B cell (primary cell): ENCODE measurements at regions not wholly inside any gene's neighbourhood (a gene's known extent, or its start where the extent isn't known, plus 50 kb on each side); places are given as distances from the start of the nearest gene placed in this dataset.

Experiments used
- ATAC-seq: fragments of 200-7000 bp; cut with Tn5 transposase; one replicate; pipeline ENCODE4 v1.10.0; 2021; ENCODE audit warnings: low read depth, mild to moderate bottlenecking, moderate number of reproducible peaks, moderate library complexity
- CTCF ChIA-PET: fragments of 350-600 bp; sonication (Branson Sonifier 250); formaldehyde crosslinking; loops from one replicate; lab custom pipeline; 2021; ENCODE audit warnings: antibody characterized with exemption, inconsistent platforms; lab: Charles Lee
- POLR2A ChIA-PET: fragments of 350-600 bp; sonication (Branson Sonifier 250); formaldehyde crosslinking; loops from one replicate; lab custom pipeline; 2021; ENCODE audit warnings: antibody characterized with exemption; lab: Charles Lee
- DNase-seq: peaks from one replicate; pipeline ENCODE4 v3.0.0; 2013
- H2AFZ ChIP-seq: 2 replicates; pipeline ENCODE4 v1.6.1; 2012; ENCODE audit warnings: mild to moderate bottlenecking, low read depth, low read length; ENCODE audit not compliant: insufficient read depth, poor library complexity, severe bottlenecking
- H3K27ac ChIP-seq, 2 donors: 1 replicate in 1 of 2; 2 replicates in 1 of 2; pipeline ENCODE4 v1.5.1; 2012 to 2013; ENCODE audit warnings: low read length in 2 of 2, mild to moderate bottlenecking in 2 of 2, moderate library complexity in 1 of 2
- H3K27me3 ChIP-seq, 4 experiments: fragments of 200-600 bp in 1 of 4; sonication (generic) in 1 of 4; replicated peaks in 1 of 4; 1 replicate in 2 of 4; 2 replicates in 2 of 4; pipeline versions ENCODE4 v1.6.1 to v1.7.0; 2013 to 2016; ENCODE audit warnings: low read length in 3 of 4, mild to moderate bottlenecking in 2 of 4, mixed read lengths in 1 of 4, moderate library complexity in 1 of 4; ENCODE audit not compliant: insufficient read depth in 4 of 4, control insufficient read depth in 3 of 4; ENCODE audit errors: control extremely low read depth in 1 of 4
- H3K36me3 ChIP-seq, 2 experiments: replicated peaks in 1 of 2; 1 replicate in 1 of 2; 2 replicates in 1 of 2; pipeline versions ENCODE4 v1.6.1 to v1.7.1; 2013; ENCODE audit warnings: low read length in 1 of 2; ENCODE audit not compliant: insufficient read depth in 2 of 2, control insufficient read depth in 1 of 2; ENCODE audit errors: control extremely low read depth in 1 of 2, extremely low read depth in 1 of 2
- H3K4me1 ChIP-seq, 2 donors: fragments of 200-600 bp in 1 of 2; sonication (generic) in 1 of 2; 1 replicate in 1 of 2; 2 replicates in 1 of 2; pipeline versions ENCODE4 v1.5.1 to v1.6.1; 2013 to 2017; ENCODE audit warnings: low read length in 2 of 2; ENCODE audit not compliant: control insufficient read depth in 2 of 2, insufficient read depth in 2 of 2
- H3K4me2 ChIP-seq: replicated peaks from 2 replicates; pipeline ENCODE3; 2012; ENCODE audit warnings: mild to moderate bottlenecking, low read depth, low read length; ENCODE audit not compliant: poor library complexity, severe bottlenecking
- H3K4me3 ChIP-seq, 5 experiments: fragments of 200-600 bp in 1 of 5; sonication (generic) in 1 of 5; 1 replicate in 3 of 5; 2 replicates in 2 of 5; pipeline versions ENCODE4 v1.5.1 to v1.7.0; 2011 to 2016; ENCODE audit warnings: low read length in 4 of 5, mild to moderate bottlenecking in 4 of 5, low read depth in 2 of 5, control low read depth in 1 of 5, moderate library complexity in 1 of 5; ENCODE audit not compliant: insufficient read depth in 1 of 5; ENCODE audit errors: control extremely low read depth in 1 of 5, extremely low read depth in 1 of 5
- H3K79me2 ChIP-seq: fragments of 200-600 bp; sonication (generic); one replicate; pipeline ENCODE4 v1.6.0; 2016; ENCODE audit warnings: low read length; ENCODE audit not compliant: control insufficient read depth, insufficient read depth
- H3K9ac ChIP-seq: fragments of 200-600 bp; sonication (generic); 2 replicates; pipeline ENCODE4 v1.6.1; 2017; ENCODE audit warnings: mild to moderate bottlenecking, low read length, moderate library complexity
- H3K9me3 ChIP-seq, 3 donors: one replicate each; pipeline versions ENCODE4 v1.6.1 to v1.7.1; 2013; ENCODE audit warnings: low read length in 2 of 3; ENCODE audit not compliant: control insufficient read depth in 2 of 3, insufficient read depth in 1 of 3; ENCODE audit errors: control extremely low read depth in 1 of 3
- H4K20me1 ChIP-seq: 2 replicates; pipeline ENCODE4 v1.6.0; 2012; ENCODE audit warnings: mild to moderate bottlenecking, low read length; ENCODE audit not compliant: insufficient read depth, control insufficient read depth, poor library complexity, severe bottlenecking
- H3K27ac Mint-ChIP-seq: one replicate; pipeline ENCODE4 v1.8.0; 2021; ENCODE audit warnings: mixed read lengths
- H3K27me3 Mint-ChIP-seq: one replicate; pipeline ENCODE4 v1.8.0; 2021; ENCODE audit warnings: mixed read lengths
- H3K4me1 Mint-ChIP-seq: one replicate; pipeline ENCODE4 v1.8.0; 2021; ENCODE audit warnings: mixed read lengths
- H3K4me3 Mint-ChIP-seq: one replicate; pipeline ENCODE4 v1.8.0; 2021; ENCODE audit warnings: mixed read lengths
- H3K9me3 Mint-ChIP-seq: one replicate; pipeline ENCODE4 v1.8.0; 2022; ENCODE audit warnings: mixed read lengths; ENCODE audit not compliant: insufficient read depth
- CTCF ChIP-seq: fragments of 200-600 bp; IDR thresholded peaks from one replicate; pipeline ENCODE4 v1.8.0; 2022; ENCODE audit warnings: antibody characterized with exemption, mild to moderate bottlenecking
- EZH2 ChIP-seq: IDR thresholded peaks from 2 replicates; pipeline ENCODE4 v1.6.1; 2012; ENCODE audit warnings: borderline replicate concordance, low read depth, mild to moderate bottlenecking, moderate library complexity, low read length; ENCODE audit not compliant: insufficient read depth, poor library complexity, severe bottlenecking
- WGBS: methylation state at CpG from one replicate; pipeline ENCODE4 v1.1.5; 2013; ENCODE audit warnings: missing lambda C conversion rate; ENCODE audit not compliant: insufficient coverage; 5-methylcytosine and 5-hydroxymethylcytosine counted together
- intact Hi-C: fragments of 100-400 bp; cut with micrococcal nuclease; formaldehyde crosslinking; loops from one replicate; pipeline ENCODE4 v1.10.0; 2022

DNA sequence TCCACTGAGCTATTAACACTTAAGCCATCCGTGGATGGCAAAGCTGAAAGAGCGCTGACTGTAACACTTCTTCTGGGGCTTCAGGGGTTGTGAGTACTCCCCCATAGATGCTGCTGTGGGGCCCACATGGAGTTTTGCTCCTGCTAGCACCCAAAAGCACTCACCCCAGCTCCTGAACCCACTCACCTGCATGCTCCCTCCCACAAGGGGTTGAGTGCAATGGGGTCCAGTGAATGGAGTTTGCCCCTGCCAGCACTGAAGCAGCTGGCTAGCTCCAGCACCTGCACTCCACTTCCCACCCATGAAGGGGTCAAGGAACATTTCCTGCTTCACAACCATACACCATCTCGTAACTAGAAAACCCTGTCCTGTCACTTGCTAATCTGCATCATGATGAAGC, 78.9 kb downstream of the IL21 start:
- CTCF ChIA-PET = no interaction called here
- no peak overlapping the region for H3K27ac Mint-ChIP-seq

DNA sequence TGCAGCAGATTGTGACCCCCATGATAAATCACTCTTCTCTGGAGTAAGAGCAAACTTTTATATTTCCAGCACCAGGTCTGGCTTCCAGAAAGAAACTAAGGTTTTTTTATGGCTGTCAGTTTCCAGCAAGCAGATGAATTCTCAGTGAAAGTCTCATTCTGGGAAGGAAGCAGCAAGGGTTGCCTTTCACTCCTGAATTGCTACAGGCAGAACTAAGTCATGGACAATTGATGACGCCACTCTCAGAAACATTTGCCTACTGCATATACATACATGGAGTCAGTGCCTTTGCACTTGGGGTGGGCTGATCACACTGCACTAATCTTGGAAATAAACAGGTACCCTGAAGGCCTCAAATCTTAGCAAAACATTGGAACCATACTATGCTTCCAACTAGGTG, 80.0 kb downstream of the IL21 start:
- CTCF ChIA-PET = no interaction called here
- 100% methylated on average over 1 of the region's 1 CpG for WGBS
- H2AFZ ChIP-seq = no peak overlapping the region

More for the DNA sequence above, 78.9 kb downstream of the IL21 start:
- H3K27ac ChIP-seq = no peak overlapping the region
- H3K4me1 ChIP-seq = no peaks in the 10 kb centered on the region
- no peaks in the 10 kb centered on the region for H3K27me3 ChIP-seq
- no peaks in the 10 kb centered on the region for H3K79me2 ChIP-seq
- 97% methylated on average over 3 of the region's 3 CpGs for WGBS
- H4K20me1 ChIP-seq = no peaks in the 10 kb centered on the region
- no peaks in the 10 kb centered on the region for H3K36me3 ChIP-seq
- intact Hi-C loops = no loop called here
- H3K9ac ChIP-seq = no peak overlapping the region
- H3K4me2 ChIP-seq = no peak overlapping the region
- DNase-seq (no peak), ATAC-seq (no peak)
- no peaks in the 10 kb centered on the region for H3K27me3 Mint-ChIP-seq
- H3K9me3 Mint-ChIP-seq = no peaks in the 10 kb centered on the region
- H3K4me3 Mint-ChIP-seq = no peak overlapping the region
- no peak overlapping the region for H2AFZ ChIP-seq
- no peak overlapping the region for H3K4me3 ChIP-seq
- no peaks in the 10 kb centered on the region for H3K4me1 Mint-ChIP-seq
- POLR2A ChIA-PET = no interaction called here
- TF ChIP-seq CTCF (no peak), EZH2 (no peak)
- H3K9me3 ChIP-seq = no peaks in the 10 kb centered on the region

More for the DNA sequence above, 80.0 kb downstream of the IL21 start:
- ATAC-seq = no peak
- Mint-ChIP-seq H3K9me3 (no peaks in the 10 kb centered on the region), H3K4me3 (no peak overlapping the region), H3K27me3 (no peaks in the 10 kb centered on the region), H3K27ac (no peak overlapping the region), H3K4me1 (no peaks in the 10 kb centered on the region)
- no peak for DNase-seq
- H3K27me3 ChIP-seq = no peaks in the 10 kb centered on the region
- no peak overlapping the region for H3K27ac ChIP-seq
- no peaks in the 10 kb centered on the region for H3K36me3 ChIP-seq
- H3K4me3 ChIP-seq = no peak overlapping the region
- POLR2A ChIA-PET = no interaction called here
- TF ChIP-seq CTCF = no peak
- TF ChIP-seq EZH2 = no peak
- no peaks in the 10 kb centered on the region for H3K4me1 ChIP-seq
- no peaks in the 10 kb centered on the region for H3K79me2 ChIP-seq
- H3K4me2 ChIP-seq = no peak overlapping the region
- H3K9me3 ChIP-seq = no peaks in the 10 kb centered on the region
- H3K9ac ChIP-seq = no peak overlapping the region
- intact Hi-C loops = no loop called here
- no peaks in the 10 kb centered on the region for H4K20me1 ChIP-seq
